Ovary (tissue), 3 donors: ENCODE measurements at regions not wholly inside any gene's neighbourhood (a gene's known extent, or its start where the extent isn't known, plus 50 kb on each side); places are given as distances from the start of the nearest gene placed in this dataset.

Experiments
- CTCF ChIP-seq, 3 donors: fragments of 450-650 bp in 2 of 3; fragments of 200-600 bp in 1 of 3; IDR thresholded peaks; one replicate each; pipeline versions ENCODE4 v1.5.1 to v1.8.0; 2016 to 2022; ENCODE audit warnings: antibody characterized with exemption in 3 of 3, mild to moderate bottlenecking in 1 of 3
- EP300 ChIP-seq: sonication (generic); formaldehyde crosslinking; IDR thresholded peaks from one replicate; pipeline ENCODE4 v1.6.1; 2017; ENCODE audit warnings: antibody characterized with exemption
- POLR2A ChIP-seq: fragments of 450-650 bp; IDR thresholded peaks from one replicate; pipeline ENCODE4 v1.6.1; 2017; ENCODE audit warnings: antibody characterized with exemption, mild to moderate bottlenecking, moderate library complexity
- donor health status: DM: no; HTN: no; CAD: no.

- no peak for TF ChIP-seq CTCF (IDR thresholded peaks at IDR 0.05)
- TF ChIP-seq POLR2A, result no peak
- TF ChIP-seq EP300, result no peak
These were observed 117.4 kb downstream of the MTPAP start for GRCh38 chr10:30231709-30232108.
